GM12892 (cell line): ENCODE measurements at regions not wholly inside any gene's neighbourhood (a gene's known extent, or its start where the extent isn't known, plus 50 kb on each side); places are given as distances from the start of the nearest gene placed in this dataset.

Source experiments
- POLR2A ChIP-seq: IDR thresholded peaks from 2 replicates; pipeline ENCODE4 v1.6.1; 2011; ENCODE audit warnings: low read depth, low read length, control low read depth
- TAF1 ChIP-seq: IDR thresholded peaks from 2 replicates; pipeline ENCODE4 v1.6.1; 2011; ENCODE audit warnings: low read depth, mild to moderate bottlenecking, control low read depth, low read length, borderline replicate concordance

GRCh38 chr3:153072382-153072781 is 89.6 kb upstream of the RAP2B start:
- TF ChIP-seq POLR2A (no peak), TAF1 (no peak)
